ENCODE measurements at regions not wholly inside any gene's neighbourhood (a gene's known extent, or its start where the extent isn't known, plus 50 kb on each side); places are given as distances from the start of the nearest gene placed in this dataset.

GRCh38 chr16:35171106-35171505 lies 1711.7 kb downstream of the TP53TG3F start:
- no peak for DNase-seq

- DNase-seq = no peak
Measured at GRCh38 chr16:35173295-35173694, 1713.9 kb downstream of the TP53TG3F start.

- no peak for DNase-seq
Measured at GRCh38 chr16:35174016-35174415, 1714.6 kb downstream of the TP53TG3F start.

- DNase-seq = no peak
Measured at GRCh38 chr16:35176449-35176848, 1717.0 kb downstream of the TP53TG3F start.

GRCh38 chr16:35177851-35178250 lies 1718.4 kb downstream of the TP53TG3F start:
- DNase-seq = no peak

- no peak for DNase-seq
Measured at GRCh38 chr16:35180970-35181369, 1721.6 kb downstream of the TP53TG3F start.

- DNase-seq = no peak
Measured at GRCh38 chr16:35181422-35182030, 1722.1 kb downstream of the TP53TG3F start.

- no peak for DNase-seq
Measured at GRCh38 chr16:35182043-35182677, 1722.7 kb downstream of the TP53TG3F start.

- no peak for DNase-seq
Measured at GRCh38 chr16:35182943-35183550, 1723.6 kb downstream of the TP53TG3F start.

- no peak for DNase-seq
Measured at GRCh38 chr16:35184356-35184870, 1725.0 kb downstream of the TP53TG3F start.

- DNase-seq = no peak
Measured at GRCh38 chr16:35185366-35186044, 1726.1 kb downstream of the TP53TG3F start.

- no peak for DNase-seq
Measured at GRCh38 chr16:35186045-35186759, 1726.8 kb downstream of the TP53TG3F start.

GRCh38 chr16:35187665-35188225 lies 1728.3 kb downstream of the TP53TG3F start:
- DNase-seq = no peak

GRCh38 chr16:35188288-35189155 lies 1729.1 kb downstream of the TP53TG3F start:
- peak; percentile 1 for DNase-seq

- no peak for DNase-seq
Measured at GRCh38 chr16:35192993-35193392, 1733.6 kb downstream of the TP53TG3F start.

GRCh38 chr16:35193956-35194355 lies 1734.5 kb downstream of the TP53TG3F start:
- DNase-seq = no peak

GRCh38 chr16:35194681-35195080 lies 1735.3 kb downstream of the TP53TG3F start:
- no peak for DNase-seq

- DNase-seq = no peak
Measured at GRCh38 chr16:35195173-35195863, 1735.9 kb downstream of the TP53TG3F start.

GRCh38 chr16:35195864-35196216 lies 1736.4 kb downstream of the TP53TG3F start:
- no peak for DNase-seq

GRCh38 chr16:35196313-35196712 lies 1736.9 kb downstream of the TP53TG3F start:
- no peak for DNase-seq

- no peak for DNase-seq
Measured at GRCh38 chr16:35197656-35198055, 1738.2 kb downstream of the TP53TG3F start.
